Mesodermal cell (in vitro differentiated cells): ENCODE measurements at regions not wholly inside any gene's neighbourhood (a gene's known extent, or its start where the extent isn't known, plus 50 kb on each side); places are given as distances from the start of the nearest gene placed in this dataset.
"Not testable (repeated sequence)": the region's sequence is repeated elsewhere in the genome, so short reads cannot be mapped to it uniquely, and the experiment has no call there.

Source experiments
- H3K27ac ChIP-seq: 2 replicates; pipeline ENCODE4 v1.7.0; 2013; ENCODE audit warnings: mild to moderate bottlenecking, low read depth, low read length, moderate library complexity; ENCODE audit not compliant: severe bottlenecking
- H3K36me3 ChIP-seq: 2 replicates; pipeline ENCODE4 v1.7.1; 2013; ENCODE audit warnings: mild to moderate bottlenecking, low read length, moderate library complexity; ENCODE audit not compliant: control insufficient read depth, insufficient read depth
- H3K4me1 ChIP-seq: one replicate; pipeline ENCODE4 v1.7.1; 2013; ENCODE audit warnings: mild to moderate bottlenecking, low read length; ENCODE audit not compliant: insufficient read depth, control insufficient read depth, poor library complexity, severe bottlenecking
- H3K4me3 ChIP-seq: 2 replicates; pipeline ENCODE4 v1.7.0; 2013; ENCODE audit warnings: low read length, control low read depth, mild to moderate bottlenecking; ENCODE audit not compliant: insufficient read depth, poor library complexity, severe bottlenecking; ENCODE audit errors: extremely low read depth
- H3K9me3 ChIP-seq: 2 replicates; pipeline ENCODE4 v1.7.1; 2013; ENCODE audit warnings: mild to moderate bottlenecking, low read length, moderate library complexity; ENCODE audit not compliant: control insufficient read depth
- WGBS, 2 experiments: methylation state at CpG; one replicate each; pipeline ENCODE4 v1.1.5; 2013; ENCODE audit warnings: missing lambda C conversion rate in 2 of 2; ENCODE audit not compliant: insufficient coverage in 2 of 2; 5-methylcytosine and 5-hydroxymethylcytosine counted together

- no peak overlapping the region for H3K27ac ChIP-seq
- H3K4me1 ChIP-seq: peaks cover 3% of the 10 kb centered on the region
- peaks cover 17% of the 10 kb centered on the region for H3K9me3 ChIP-seq
- no peaks in the 10 kb centered on the region for H3K36me3 ChIP-seq
- H3K4me3 ChIP-seq: no peak overlapping the region
- WGBS, 2 experiments: 94 to 98% methylated on average over 18 of the region's 18 CpGs
Observed at GRCh38 chr22:49391436-49391835, 436.2 kb downstream of the BRD1 start.

DNA sequence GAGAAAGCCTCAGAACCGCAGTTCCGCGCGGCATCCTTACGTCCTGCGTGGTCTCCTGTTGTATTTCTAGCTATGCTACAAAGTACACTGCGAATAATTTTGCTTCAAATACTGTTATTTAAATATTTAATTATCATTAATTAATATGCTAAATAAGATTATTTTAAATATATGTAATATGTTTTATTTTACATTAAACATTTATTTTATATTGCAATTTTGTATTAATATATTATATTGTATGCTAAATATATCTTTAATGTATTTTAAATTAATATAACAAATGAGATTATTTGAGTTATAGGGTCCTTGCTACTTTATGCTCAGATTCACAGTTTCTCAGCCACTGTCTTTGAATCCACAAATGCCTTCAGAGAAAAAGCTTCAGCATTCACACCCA, 436.7 kb downstream of the BRD1 start:
- WGBS, 2 experiments: 80% methylated on average over 2 of the region's 7 CpGs; no CpG with 5 or more reads in 1 of the 2 experiments
- Histone ChIP-seq H3K9me3 (peaks cover 17% of the 10 kb centered on the region), H3K4me3 (no peak overlapping the region), H3K4me1 (peaks cover 3% of the 10 kb centered on the region), H3K36me3 (no peaks in the 10 kb centered on the region), H3K27ac (no peak overlapping the region)

GRCh38 chr22:49383909-49384308, 443.8 kb downstream of the BRD1 start:
- 80 to 97% methylated on average over 1 to 3 of the region's 7 CpGs for WGBS, 2 experiments
- peak overlapping the region; percentile 93 for H3K27ac ChIP-seq
- H3K36me3 ChIP-seq, H3K4me3 ChIP-seq, H3K4me1 ChIP-seq: not testable (repeated sequence)
- peaks cover 11% of the 10 kb centered on the region for H3K9me3 ChIP-seq

GRCh38 chr22:49382451-49382735, 445.3 kb downstream of the BRD1 start:
- WGBS, 2 experiments: 87 to 100% methylated on average over 1 to 4 of the region's 6 CpGs

DNA sequence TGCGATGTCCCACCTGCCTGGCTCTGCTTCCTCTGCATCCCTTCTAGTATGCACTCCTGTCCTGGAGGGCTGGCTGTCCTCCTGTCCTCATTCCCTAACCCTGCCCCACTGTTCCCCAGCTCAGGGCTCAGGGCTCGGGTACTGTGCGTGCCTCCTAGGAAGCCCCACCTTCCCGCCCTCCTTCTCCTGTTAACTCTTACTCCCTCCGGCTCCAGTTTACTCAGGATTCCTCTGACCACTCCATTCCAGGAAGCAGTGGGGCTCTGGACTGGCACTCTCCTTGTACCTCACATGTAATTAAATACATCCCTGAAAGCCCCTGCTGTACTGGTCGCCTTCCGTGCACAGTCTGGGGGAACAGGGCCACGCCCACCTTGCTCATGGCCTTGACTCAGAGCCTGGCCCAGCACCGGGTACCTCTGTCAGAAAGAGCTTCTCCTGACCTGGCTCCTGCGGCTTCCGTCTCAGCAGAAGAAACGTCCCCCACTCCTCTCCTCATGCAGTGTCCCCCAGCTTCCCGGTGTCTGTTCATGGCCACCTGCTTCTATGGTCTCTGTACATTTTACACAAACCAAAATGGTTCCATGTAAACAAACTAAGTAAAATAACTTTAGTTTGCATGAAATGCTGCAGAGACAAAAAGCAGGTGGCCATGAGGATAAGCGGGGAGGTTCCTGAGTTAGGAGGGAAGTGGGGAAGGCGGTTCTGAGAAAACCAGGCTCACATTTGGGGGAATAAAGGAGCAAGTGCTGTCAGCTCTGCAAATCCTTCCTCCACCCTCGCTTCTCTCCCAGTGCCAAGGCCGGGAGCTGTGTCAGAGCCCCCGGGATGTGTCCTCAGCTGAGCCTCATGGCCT, 445.9 kb downstream of the BRD1 start:
- Histone ChIP-seq H3K4me1 (no peaks in the 10 kb centered on the region), H3K9me3 (peaks cover 4% of the 10 kb centered on the region), H3K4me3 (no peak overlapping the region), H3K36me3 (no peaks in the 10 kb centered on the region), H3K27ac (no peak overlapping the region)
- WGBS, 2 experiments: 79 to 85% methylated on average over 16 to 18 of the region's 18 CpGs

More at GRCh38 chr22:49382451-49382735, 445.3 kb downstream of the BRD1 start:
- Histone ChIP-seq H3K36me3 (no peaks in the 10 kb centered on the region), H3K27ac (no peak overlapping the region), H3K4me1 (no peaks in the 10 kb centered on the region), H3K9me3 (peaks cover 4% of the 10 kb centered on the region), H3K4me3 (no peak overlapping the region)

DNA sequence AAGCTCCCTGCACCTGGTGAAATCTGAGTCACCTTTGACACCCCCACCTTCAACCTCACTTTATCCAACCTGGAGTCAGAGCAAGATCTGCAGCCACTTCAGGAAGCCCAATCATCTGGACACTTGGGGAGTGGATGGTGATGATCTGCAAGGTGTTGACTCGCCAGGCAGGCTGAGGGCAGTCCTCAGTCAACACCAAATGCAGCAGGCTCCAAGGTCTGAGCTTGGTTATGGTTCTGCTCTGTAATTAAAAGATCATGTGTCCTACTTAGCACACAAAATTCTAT, 446.9 kb downstream of the BRD1 start:
- WGBS, 2 experiments: 67% methylated on average over 1 of the region's 1 CpG; no CpG with 5 or more reads in 1 of the 2 experiments

GRCh38 chr22:49380095-49380827, 447.4 kb downstream of the BRD1 start:
- Histone ChIP-seq H3K36me3 (no peaks in the 10 kb centered on the region), H3K9me3 (peaks cover 4% of the 10 kb centered on the region), H3K27ac (no peak overlapping the region), H3K4me1 (no peaks in the 10 kb centered on the region), H3K4me3 (no peak overlapping the region)
- WGBS, 2 experiments: 77 to 78% methylated on average over 9 to 12 of the region's 12 CpGs

More for the DNA sequence above, 446.9 kb downstream of the BRD1 start:
- no peaks in the 10 kb centered on the region for H3K4me1 ChIP-seq
- H3K9me3 ChIP-seq: peaks cover 4% of the 10 kb centered on the region
- H3K36me3 ChIP-seq: no peaks in the 10 kb centered on the region
- no peak overlapping the region for H3K27ac ChIP-seq
- no peak overlapping the region for H3K4me3 ChIP-seq

GRCh38 chr22:49377306-49377705, 450.4 kb downstream of the BRD1 start:
- H3K4me3 ChIP-seq: no peak overlapping the region
- 89 to 90% methylated on average over 8 of the region's 13 CpGs for WGBS, 2 experiments
- no peaks in the 10 kb centered on the region for H3K9me3 ChIP-seq
- H3K27ac ChIP-seq: no peak overlapping the region
- H3K36me3 ChIP-seq: no peaks in the 10 kb centered on the region
- peaks cover 7% of the 10 kb centered on the region for H3K4me1 ChIP-seq

DNA sequence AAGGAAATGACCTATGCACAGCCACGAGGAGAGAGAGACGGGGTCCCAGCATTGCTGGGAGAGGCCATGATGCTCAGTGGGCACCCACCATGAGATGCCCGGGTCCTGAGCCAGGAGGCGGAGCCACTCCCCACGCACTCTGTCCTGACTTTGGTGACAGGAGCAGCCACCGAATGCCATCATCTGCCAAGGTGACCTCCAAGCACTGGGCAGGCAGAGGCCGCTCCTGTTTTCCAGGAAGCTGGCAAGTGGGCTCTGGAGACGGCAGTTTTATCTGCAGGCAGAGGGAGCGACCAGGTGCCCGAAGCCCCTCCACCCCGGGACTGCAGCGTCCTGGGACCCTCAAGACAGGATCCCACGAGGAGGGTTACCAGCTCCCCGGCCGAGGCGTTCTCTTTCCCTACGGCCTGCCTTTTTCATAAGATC, 453.9 kb downstream of the BRD1 start:
- H3K36me3 ChIP-seq: no peaks in the 10 kb centered on the region
- H3K4me1 ChIP-seq: peaks cover 16% of the 10 kb centered on the region
- WGBS, 2 experiments: 91% methylated on average over 17 of the region's 17 CpGs
- H3K9me3 ChIP-seq: no peaks in the 10 kb centered on the region
- no peak overlapping the region for H3K27ac ChIP-seq
- no peak overlapping the region for H3K4me3 ChIP-seq

DNA sequence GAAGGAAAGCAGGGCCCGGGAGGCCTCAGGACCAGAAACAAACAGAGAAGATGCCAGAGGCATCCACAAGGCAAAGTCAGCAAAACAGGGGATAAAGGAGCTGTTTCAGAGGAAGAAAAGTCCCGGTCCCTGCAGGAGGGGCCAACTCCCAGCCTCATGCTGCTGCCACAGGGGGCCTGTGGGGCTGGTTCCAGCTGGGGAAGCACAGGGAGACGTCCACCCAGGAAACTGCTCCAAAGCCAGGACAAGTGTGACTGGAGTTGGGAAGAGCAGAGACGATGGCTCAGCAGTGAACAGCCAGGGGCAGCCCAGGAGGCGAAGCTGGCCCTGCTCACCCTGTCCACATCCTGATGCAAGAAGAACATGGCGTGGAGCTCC, 454.4 kb downstream of the BRD1 start:
- Histone ChIP-seq H3K36me3 (no peaks in the 10 kb centered on the region), H3K4me3 (no peak overlapping the region), H3K4me1 (peaks cover 16% of the 10 kb centered on the region), H3K27ac (peak overlapping the region; percentile 45), H3K9me3 (no peaks in the 10 kb centered on the region)
- WGBS, 2 experiments: 94 to 95% methylated on average over 6 of the region's 6 CpGs
